Mesodermal cell (in vitro differentiated cells): ENCODE measurements at regions not wholly inside any gene's neighbourhood (a gene's known extent, or its start where the extent isn't known, plus 50 kb on each side); places are given as distances from the start of the nearest gene placed in this dataset.

ENCODE experiments used
- H3K27ac ChIP-seq: 2 replicates; pipeline ENCODE4 v1.7.0; 2013; ENCODE audit warnings: mild to moderate bottlenecking, low read depth, low read length, moderate library complexity; ENCODE audit not compliant: severe bottlenecking
- H3K36me3 ChIP-seq: 2 replicates; pipeline ENCODE4 v1.7.1; 2013; ENCODE audit warnings: mild to moderate bottlenecking, low read length, moderate library complexity; ENCODE audit not compliant: control insufficient read depth, insufficient read depth
- H3K4me1 ChIP-seq: one replicate; pipeline ENCODE4 v1.7.1; 2013; ENCODE audit warnings: mild to moderate bottlenecking, low read length; ENCODE audit not compliant: insufficient read depth, control insufficient read depth, poor library complexity, severe bottlenecking
- H3K4me3 ChIP-seq: 2 replicates; pipeline ENCODE4 v1.7.0; 2013; ENCODE audit warnings: low read length, control low read depth, mild to moderate bottlenecking; ENCODE audit not compliant: insufficient read depth, poor library complexity, severe bottlenecking; ENCODE audit errors: extremely low read depth
- H3K9me3 ChIP-seq: 2 replicates; pipeline ENCODE4 v1.7.1; 2013; ENCODE audit warnings: mild to moderate bottlenecking, low read length, moderate library complexity; ENCODE audit not compliant: control insufficient read depth
- WGBS, 2 experiments: methylation state at CpG; one replicate each; pipeline ENCODE4 v1.1.5; 2013; ENCODE audit warnings: missing lambda C conversion rate in 2 of 2; ENCODE audit not compliant: insufficient coverage in 2 of 2; 5-methylcytosine and 5-hydroxymethylcytosine counted together

DNA sequence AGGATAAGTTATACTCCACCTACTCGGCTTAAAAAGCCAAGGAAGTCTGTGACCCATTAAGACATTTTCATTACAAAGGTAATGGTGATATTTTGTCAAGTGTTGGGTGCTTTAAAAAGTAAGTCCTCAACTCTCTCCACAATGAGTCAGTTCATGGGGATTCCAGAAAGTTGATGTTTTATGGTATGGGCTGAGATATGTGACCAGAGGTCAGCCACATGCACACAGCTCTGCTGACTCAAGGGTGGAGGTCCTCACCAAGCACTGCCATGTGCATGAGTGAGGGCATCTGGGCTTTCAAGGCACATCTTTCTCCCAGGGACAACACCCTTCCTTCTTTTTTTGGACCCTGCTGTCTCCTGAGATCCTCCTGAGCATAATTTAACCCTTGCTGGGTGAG lies 292.9 kb downstream of the PTEN start:
- Histone ChIP-seq H3K36me3 (no peaks in the 10 kb centered on the region), H3K9me3 (no peaks in the 10 kb centered on the region), H3K4me1 (peaks cover 43% of the 10 kb centered on the region), H3K27ac (no peak overlapping the region), H3K4me3 (no peak overlapping the region)
- no CpG with 5 or more reads among the region's 1 CpG for WGBS, 2 experiments

DNA sequence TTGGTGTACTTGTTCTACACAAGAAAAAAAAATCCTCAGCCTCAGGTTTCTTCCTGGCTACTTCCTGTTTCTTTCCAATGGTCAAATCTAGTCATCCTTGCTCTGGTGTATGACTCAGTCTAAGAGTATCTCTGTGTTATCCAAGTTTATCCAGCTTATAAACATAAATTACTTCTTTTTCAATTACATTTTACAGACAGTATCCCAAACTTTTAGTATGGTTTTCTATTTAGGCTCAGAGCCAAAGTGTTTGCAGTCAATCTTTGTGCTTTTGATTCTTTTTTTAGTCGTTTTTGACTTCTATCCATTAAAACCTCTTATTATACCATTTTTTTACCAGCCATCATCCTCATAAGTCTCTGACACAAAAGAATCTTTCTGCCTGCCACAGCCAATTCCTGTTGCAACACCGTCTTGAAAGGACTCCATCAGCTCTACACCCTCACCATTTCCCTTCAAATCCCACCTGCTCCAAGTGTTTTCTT lies 294.6 kb downstream of the PTEN start:
- WGBS, 2 experiments, result 75 to 91% methylated on average over 2 of the region's 2 CpGs
- Histone ChIP-seq H3K9me3 (no peaks in the 10 kb centered on the region), H3K36me3 (no peaks in the 10 kb centered on the region), H3K4me1 (peaks cover 34% of the 10 kb centered on the region), H3K4me3 (no peak overlapping the region), H3K27ac (peak overlapping the region; percentile 65)

DNA sequence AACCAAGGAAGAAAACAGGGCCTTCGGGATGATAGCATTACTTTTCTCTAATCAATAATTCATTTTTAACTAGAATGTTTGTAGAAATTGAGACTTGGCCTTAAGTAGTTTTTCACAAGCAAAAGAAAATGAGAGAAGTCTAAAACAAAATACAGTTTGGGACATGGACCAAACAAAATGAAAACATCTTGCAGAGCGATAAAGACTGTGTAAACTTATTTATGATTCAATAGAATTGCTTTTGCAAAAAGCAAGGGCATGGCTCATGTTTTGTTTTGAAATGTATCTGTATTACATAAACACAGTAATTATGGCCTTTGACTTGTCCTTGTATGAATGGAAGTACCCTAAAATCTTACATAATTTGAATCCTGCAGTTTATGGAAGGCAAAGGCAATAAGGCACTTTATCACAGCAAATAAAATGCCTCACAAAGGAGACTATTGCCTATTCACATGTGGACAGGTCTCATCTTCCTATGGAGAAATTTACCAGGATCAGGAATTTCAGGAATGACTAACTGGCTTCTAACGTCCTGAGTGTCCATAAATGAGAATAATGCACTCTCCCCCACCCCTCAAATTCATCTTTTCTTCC lies 295.2 kb downstream of the PTEN start:
- Histone ChIP-seq H3K27ac (peak overlapping the region; percentile 65), H3K4me1 (peaks cover 31% of the 10 kb centered on the region), H3K36me3 (no peaks in the 10 kb centered on the region), H3K4me3 (no peak overlapping the region), H3K9me3 (no peaks in the 10 kb centered on the region)
- WGBS, 2 experiments, result 86 to 95% methylated on average over 1 to 2 of the region's 3 CpGs

DNA sequence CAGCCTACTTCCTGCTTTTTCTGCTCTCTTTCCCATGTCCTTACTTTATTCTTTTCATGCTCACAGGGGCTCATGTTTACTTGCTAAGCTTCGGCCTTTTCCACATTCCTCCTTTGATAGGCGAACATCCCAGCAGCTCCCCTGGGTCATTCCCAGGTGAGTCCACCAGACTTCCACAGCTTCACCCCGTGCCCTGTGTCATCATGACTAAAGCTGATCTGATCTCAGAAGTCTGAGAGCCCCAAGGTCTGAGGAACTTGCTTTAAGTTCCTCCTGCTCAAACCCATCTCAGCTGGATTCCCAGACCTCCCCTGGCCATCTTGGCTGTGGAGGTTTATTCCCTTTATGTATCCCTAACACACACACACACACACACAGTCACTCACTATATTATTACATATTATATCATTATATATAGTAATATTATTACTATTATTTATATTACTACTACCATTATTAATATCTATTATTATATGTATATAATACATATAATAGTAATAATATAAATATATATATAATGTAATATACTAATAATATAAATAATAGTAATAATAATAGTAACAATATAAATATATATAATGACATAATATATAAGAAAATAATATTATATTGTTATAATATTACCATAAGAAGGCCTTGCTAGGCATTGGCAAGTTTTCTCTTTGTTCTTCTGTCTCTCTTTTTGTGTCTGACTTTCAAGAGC lies 295.9 kb downstream of the PTEN start:
- no peaks in the 10 kb centered on the region for H3K9me3 ChIP-seq
- H3K4me1 ChIP-seq, result peaks cover 31% of the 10 kb centered on the region
- WGBS, 2 experiments, result 53 to 67% methylated on average over 3 of the region's 3 CpGs
- no peak overlapping the region for H3K4me3 ChIP-seq
- no peak overlapping the region for H3K27ac ChIP-seq
- H3K36me3 ChIP-seq, result no peaks in the 10 kb centered on the region

DNA sequence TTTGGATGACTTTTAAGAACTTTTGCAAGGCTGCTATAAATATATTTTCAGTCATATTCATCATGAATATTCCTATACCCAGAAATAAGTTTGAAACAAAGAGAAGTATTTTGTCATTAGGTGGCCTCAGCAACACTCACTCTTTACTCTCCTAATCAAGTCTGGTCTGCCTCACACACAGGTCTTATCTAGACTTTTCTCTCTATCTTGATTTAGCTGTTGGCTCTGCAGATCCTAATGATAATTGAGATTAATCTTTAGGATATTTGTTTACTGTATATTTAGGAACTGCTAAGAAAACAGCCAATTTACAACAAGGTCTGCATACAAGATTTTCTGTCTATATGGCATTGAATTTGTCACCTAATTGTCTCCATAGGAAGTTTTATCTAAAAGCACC lies 297.6 kb downstream of the PTEN start:
- Histone ChIP-seq H3K36me3 (no peaks in the 10 kb centered on the region), H3K4me1 (peaks cover 34% of the 10 kb centered on the region), H3K9me3 (no peaks in the 10 kb centered on the region), H3K27ac (no peak overlapping the region), H3K4me3 (no peak overlapping the region)

DNA sequence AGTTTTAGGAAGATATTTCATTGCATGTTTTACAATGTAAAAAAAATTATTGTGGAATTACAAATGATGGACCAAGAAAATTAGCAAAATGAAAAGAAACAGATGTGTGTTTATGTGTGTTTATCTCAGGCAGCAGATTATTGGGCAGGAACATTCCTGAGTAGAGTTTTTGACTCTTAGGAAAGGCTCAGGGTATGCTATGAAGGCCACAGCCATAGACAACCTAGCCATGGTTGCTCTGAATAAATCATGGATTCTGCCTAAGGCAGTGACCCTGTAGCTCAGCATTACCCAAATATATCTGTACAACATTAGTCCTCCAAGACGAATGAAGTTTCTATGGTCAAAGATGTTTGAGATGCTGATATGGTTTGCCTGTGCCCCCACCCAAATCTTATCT lies 298.3 kb downstream of the PTEN start:
- no peak overlapping the region for H3K4me3 ChIP-seq
- H3K36me3 ChIP-seq, result no peaks in the 10 kb centered on the region
- no peaks in the 10 kb centered on the region for H3K9me3 ChIP-seq
- no CpG with 5 or more reads among the region's 1 CpG for WGBS, 2 experiments
- no peak overlapping the region for H3K27ac ChIP-seq
- H3K4me1 ChIP-seq, result peaks cover 27% of the 10 kb centered on the region

DNA sequence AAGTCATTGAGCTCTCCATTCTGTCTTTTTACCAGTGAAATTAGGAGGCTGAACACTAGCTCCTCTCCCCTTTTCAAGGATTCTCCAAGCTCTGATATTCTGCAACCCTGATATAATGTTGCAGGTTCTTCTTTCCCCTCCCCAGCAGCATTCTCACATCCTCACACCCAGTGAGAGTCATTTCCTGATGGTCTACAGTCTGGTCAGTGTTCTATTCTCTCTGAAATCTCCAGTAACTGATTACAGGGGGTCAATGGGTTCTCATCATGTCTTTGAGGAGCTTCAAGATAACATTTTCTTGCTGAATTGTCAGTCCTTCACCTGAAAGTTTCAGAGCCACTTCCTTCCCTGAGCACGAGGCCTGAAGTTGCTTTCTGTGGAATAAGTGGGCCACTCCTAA lies 299.4 kb downstream of the PTEN start:
- no peak overlapping the region for H3K27ac ChIP-seq
- no peak overlapping the region for H3K4me3 ChIP-seq
- no peaks in the 10 kb centered on the region for H3K9me3 ChIP-seq
- H3K36me3 ChIP-seq, result no peaks in the 10 kb centered on the region
- 82 to 86% methylated on average over 1 of the region's 1 CpG for WGBS, 2 experiments
- peaks cover 18% of the 10 kb centered on the region for H3K4me1 ChIP-seq

DNA sequence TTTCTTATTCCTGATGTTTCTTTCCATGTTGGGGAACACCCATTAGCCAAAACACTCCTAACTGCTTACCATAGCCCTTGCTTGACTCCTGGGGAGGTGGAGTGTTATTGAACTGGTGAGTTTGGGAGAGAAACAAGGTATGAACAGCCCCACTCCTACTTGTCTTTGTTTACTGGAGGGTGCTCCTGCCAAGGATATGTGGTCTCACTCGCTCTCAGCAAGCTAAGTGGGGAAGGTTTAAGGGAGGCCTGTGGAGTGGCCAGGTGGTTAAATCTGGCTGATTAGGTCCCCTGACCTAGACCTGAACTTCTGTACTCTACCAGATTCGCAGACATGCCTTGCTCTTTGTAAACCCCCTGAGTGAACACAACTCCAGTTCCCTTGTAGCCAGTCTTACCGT lies 300.1 kb downstream of the PTEN start:
- no peaks in the 10 kb centered on the region for H3K36me3 ChIP-seq
- H3K27ac ChIP-seq, result no peak overlapping the region
- peaks cover 10% of the 10 kb centered on the region for H3K4me1 ChIP-seq
- no peak overlapping the region for H3K4me3 ChIP-seq
- WGBS, 2 experiments, result 95 to 100% methylated on average over 1 to 2 of the region's 3 CpGs
- no peaks in the 10 kb centered on the region for H3K9me3 ChIP-seq

DNA sequence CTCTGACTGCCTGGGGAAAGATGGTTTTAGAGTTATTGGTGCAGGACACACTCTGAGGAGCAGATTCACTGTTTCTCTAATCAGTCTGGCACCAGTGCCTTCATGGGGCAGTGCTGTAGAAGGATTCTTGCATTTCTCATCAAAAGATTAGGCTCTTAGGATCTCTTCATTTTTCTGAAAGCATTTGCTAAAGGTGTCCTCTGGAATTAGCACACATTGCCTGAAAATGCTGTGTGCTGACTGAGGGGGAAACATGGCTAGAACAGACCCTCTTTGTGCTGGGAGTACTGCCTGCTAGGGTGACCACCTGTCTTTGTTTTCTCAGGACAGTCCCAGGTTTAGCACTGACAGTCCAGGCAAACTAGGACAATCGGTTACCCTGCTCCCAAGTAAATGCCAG lies 301.0 kb downstream of the PTEN start:
- no peaks in the 10 kb centered on the region for H3K36me3 ChIP-seq
- WGBS, 2 experiments, result 80 to 100% methylated on average over 1 of the region's 1 CpG

DNA sequence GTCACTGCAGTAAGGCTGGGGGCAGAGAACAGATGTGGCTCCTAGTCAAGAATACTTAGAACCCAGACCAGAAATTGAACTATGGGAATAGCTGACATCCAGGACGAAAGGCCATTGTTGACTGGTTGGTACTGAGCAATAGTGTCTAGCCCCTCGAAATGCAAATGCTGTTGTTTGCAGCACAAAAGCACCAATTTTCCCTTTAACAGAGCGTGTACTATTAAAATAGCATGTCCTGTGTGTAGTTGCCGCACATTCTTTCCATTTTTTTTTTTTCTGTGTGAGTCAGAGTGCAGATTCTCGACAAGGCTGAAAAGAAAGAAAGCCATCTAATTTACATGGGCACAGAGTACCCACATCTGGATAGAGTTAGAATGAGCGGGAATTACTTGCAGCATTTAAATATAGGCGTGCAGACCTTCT lies 302.4 kb downstream of the PTEN start:
- H3K4me1 ChIP-seq, result peaks cover 3% of the 10 kb centered on the region
- H3K9me3 ChIP-seq, result peaks cover 5% of the 10 kb centered on the region
- no peak overlapping the region for H3K27ac ChIP-seq
- 89% methylated on average over 2 to 5 of the region's 7 CpGs for WGBS, 2 experiments
- no peak overlapping the region for H3K4me3 ChIP-seq
- no peaks in the 10 kb centered on the region for H3K36me3 ChIP-seq

More for the DNA sequence above, 301.0 kb downstream of the PTEN start:
- peaks cover 3% of the 10 kb centered on the region for H3K9me3 ChIP-seq
- H3K4me3 ChIP-seq, result no peak overlapping the region
- H3K4me1 ChIP-seq, result peaks cover 3% of the 10 kb centered on the region
- H3K27ac ChIP-seq, result no peak overlapping the region
